ENCODE measurements at regions not wholly inside any gene's neighbourhood (a gene's known extent, or its start where the extent isn't known, plus 50 kb on each side); places are given as distances from the start of the nearest gene placed in this dataset.
"Not testable (repeated sequence)": the region's sequence is repeated elsewhere in the genome, so short reads cannot be mapped to it uniquely, and the experiment has no call there.

DNA sequence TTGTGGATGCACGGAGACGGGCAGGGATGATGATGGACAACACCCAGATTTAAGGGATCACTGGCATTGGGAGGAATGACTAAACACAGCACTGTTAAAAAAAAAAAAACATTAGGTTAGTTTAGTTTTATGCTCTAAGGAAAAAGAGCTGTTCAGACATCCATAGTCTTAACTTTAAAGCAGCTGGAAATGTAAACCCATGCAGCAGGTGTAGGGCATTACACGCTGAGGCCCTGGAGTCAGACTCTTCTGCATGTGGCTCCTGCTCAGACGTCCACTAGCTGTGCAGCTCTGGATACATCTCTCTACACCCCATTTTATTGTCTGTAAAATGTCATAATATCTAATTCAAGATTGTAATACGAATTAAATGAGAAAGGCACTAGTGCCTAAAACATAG, 191.8 kb upstream of the RASGRP1 start:
- in situ Hi-C loops (cut with MboI; ENCODE audit: low sequenced_read_pairs in 4 of 4): no loop called here
- TF ChIP-seq, protein P1, sequence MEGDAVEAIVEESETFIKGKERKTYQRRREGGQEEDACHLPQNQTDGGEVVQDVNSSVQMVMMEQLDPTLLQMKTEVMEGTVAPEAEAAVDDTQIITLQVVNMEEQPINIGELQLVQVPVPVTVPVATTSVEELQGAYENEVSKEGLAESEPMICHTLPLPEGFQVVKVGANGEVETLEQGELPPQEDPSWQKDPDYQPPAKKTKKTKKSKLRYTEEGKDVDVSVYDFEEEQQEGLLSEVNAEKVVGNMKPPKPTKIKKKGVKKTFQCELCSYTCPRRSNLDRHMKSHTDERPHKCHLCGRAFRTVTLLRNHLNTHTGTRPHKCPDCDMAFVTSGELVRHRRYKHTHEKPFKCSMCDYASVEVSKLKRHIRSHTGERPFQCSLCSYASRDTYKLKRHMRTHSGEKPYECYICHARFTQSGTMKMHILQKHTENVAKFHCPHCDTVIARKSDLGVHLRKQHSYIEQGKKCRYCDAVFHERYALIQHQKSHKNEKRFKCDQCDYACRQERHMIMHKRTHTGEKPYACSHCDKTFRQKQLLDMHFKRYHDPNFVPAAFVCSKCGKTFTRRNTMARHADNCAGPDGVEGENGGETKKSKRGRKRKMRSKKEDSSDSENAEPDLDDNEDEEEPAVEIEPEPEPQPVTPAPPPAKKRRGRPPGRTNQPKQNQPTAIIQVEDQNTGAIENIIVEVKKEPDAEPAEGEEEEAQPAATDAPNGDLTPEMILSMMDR (IDR thresholded peaks at IDR 0.05 in 4 of 5, conservative IDR thresholded peaks at IDR 0.05 in 1 of 5): no peak
- no peak for TF ChIP-seq POLR2A (IDR thresholded peaks at IDR 0.05)
- Histone ChIP-seq H3K9me3 (no peaks in the 10 kb centered on the region), H3K4me3 (no peak overlapping the region), H3K4me1 (peaks cover 0 to 3% of the 10 kb centered on the region in 2 donors), H3K27me3 (no peaks in the 10 kb centered on the region), H3K27ac (no peak overlapping the region), H3K36me3 (no peaks in the 10 kb centered on the region)
- intact Hi-C loops (cut with DNase I; ENCODE audit: low total_unique reads): no loop called here
- DNase-seq (no peak), ATAC-seq (no peak)

DNA sequence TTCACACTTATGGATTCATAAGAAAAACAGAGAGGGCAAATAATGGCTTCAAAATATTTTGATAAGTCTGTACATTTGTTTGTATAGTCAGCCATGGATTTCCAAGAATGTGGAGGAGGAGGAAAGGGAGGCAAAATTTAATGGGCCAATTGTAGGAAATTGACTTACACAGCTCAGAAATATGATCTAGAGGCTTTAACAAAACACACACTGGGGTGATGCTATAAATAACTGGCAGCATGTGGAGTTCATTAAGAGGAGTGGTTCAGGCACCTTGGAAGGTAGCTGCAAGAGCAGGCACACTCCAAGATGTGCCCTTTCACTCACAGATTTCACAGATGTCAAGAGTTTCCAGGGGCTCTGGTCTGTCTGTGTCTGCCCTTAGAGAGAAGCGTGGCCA, 193.4 kb upstream of the RASGRP1 start:
- ATAC-seq (no peak), DNase-seq (no peak)
- H3K36me3 ChIP-seq: no peaks in the 10 kb centered on the region
- in situ Hi-C loops (cut with MboI; ENCODE audit: low sequenced_read_pairs in 4 of 4): no loop called here
- H3K4me3 ChIP-seq: no peak overlapping the region
- H3K9me3 ChIP-seq: no peaks in the 10 kb centered on the region
- peaks cover 0 to 3% of the 10 kb centered on the region in 2 donors for H3K4me1 ChIP-seq
- intact Hi-C loops (cut with DNase I; ENCODE audit: low total_unique reads): no loop called here
- no peak for TF ChIP-seq POLR2A (IDR thresholded peaks at IDR 0.05)
- TF ChIP-seq, protein P1 (IDR thresholded peaks at IDR 0.05 in 4 of 5, conservative IDR thresholded peaks at IDR 0.05 in 1 of 5): no peak
- no peak overlapping the region for H3K27ac ChIP-seq
- H3K27me3 ChIP-seq: no peaks in the 10 kb centered on the region

DNA sequence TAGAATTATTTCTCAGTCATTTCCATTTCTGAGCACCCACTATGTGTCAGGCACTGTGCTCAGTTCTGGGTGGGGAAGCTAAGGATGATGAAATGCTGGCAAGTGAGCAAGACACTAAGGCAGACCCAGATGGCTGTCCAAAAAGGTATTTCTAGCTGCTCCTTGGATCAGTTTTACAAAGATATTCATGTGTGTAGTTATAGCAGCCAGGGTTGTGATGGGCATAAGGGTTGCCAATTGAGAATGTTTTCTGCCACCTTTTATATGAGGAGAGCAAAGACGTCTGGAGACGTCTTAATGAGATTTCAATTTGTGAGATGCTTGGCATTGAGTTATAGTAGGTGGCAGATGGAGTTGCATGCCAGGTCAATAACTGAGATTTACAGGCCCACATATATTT, 197.1 kb upstream of the RASGRP1 start:
- peaks cover 0 to 3% of the 10 kb centered on the region in 2 donors for H3K4me1 ChIP-seq
- H3K9me3 ChIP-seq: no peaks in the 10 kb centered on the region
- TF ChIP-seq POLR2A (IDR thresholded peaks at IDR 0.05): no peak
- TF ChIP-seq, protein P1 (IDR thresholded peaks at IDR 0.05 in 4 of 5, conservative IDR thresholded peaks at IDR 0.05 in 1 of 5): no peak
- in situ Hi-C loops (cut with MboI; ENCODE audit: low sequenced_read_pairs in 4 of 4): no loop called here
- no peak overlapping the region for H3K4me3 ChIP-seq
- no peaks in the 10 kb centered on the region for H3K36me3 ChIP-seq
- no peak overlapping the region for H3K27ac ChIP-seq
- ATAC-seq: no peak
- DNase-seq: no peak
- H3K27me3 ChIP-seq: no peaks in the 10 kb centered on the region
- intact Hi-C loops (cut with DNase I; ENCODE audit: low total_unique reads): no loop called here

DNA sequence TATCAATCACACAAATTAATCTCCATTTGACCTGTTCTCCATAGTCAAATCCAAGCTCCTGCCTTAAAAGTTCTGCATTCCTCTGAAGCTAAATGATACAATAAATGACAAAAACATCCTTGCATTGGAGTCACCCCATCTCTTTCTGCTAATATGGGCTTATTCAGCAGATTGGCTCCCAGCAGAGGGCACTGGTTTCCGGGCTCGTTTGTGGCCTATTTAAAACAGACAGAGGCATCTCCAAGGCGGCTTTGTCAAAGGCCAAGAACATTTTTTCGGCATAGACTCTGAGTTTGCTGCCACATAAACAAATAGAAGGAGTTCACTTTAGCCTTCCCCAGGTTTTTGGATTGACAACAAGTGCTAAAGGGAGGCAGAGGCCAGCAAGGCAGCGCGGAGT, 204.4 kb upstream of the RASGRP1 start:
- in situ Hi-C loops (cut with MboI; ENCODE audit: low sequenced_read_pairs in 4 of 4) (no loop called here), intact Hi-C loops (cut with DNase I; ENCODE audit: low total_unique reads) (no loop called here)
- Histone ChIP-seq H3K27ac (no peak overlapping the region), H3K4me3 (no peak overlapping the region), H3K9me3 (no peaks in the 10 kb centered on the region), H3K4me1 (no peaks in the 10 kb centered on the region), H3K36me3 (no peaks in the 10 kb centered on the region), H3K27me3 (no peaks in the 10 kb centered on the region)
- TF ChIP-seq, protein P1 (IDR thresholded peaks at IDR 0.05 in 4 of 5, conservative IDR thresholded peaks at IDR 0.05 in 1 of 5): no peak
- no peak for TF ChIP-seq POLR2A (IDR thresholded peaks at IDR 0.05)
- ATAC-seq (no peak), DNase-seq (no peak)

DNA sequence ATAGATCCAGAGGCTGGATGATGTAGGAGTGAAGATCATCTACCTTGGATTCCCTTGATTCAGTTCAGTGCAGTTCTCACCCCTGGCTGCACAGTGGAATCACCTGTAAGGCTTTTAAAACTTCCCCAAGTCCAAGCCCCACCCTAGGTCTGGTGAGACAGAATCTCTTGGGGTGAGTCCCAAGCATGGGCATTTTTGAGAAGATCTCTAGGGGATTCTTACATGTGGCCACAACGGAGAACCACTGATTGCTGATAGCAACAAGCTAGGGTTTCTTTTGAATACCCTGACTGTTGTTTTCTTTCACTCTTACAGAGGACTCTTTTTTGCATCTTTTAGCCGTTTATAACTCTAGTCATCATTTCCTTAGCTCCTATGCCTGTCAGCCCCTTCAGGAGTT, 204.9 kb upstream of the RASGRP1 start:
- Histone ChIP-seq H3K4me3 (no peak overlapping the region), H3K36me3 (no peaks in the 10 kb centered on the region), H3K9me3 (no peaks in the 10 kb centered on the region), H3K27ac (no peak overlapping the region), H3K4me1 (no peaks in the 10 kb centered on the region), H3K27me3 (no peaks in the 10 kb centered on the region)
- TF ChIP-seq, protein P1 (IDR thresholded peaks at IDR 0.05 in 4 of 5, conservative IDR thresholded peaks at IDR 0.05 in 1 of 5): no peak
- no peak for TF ChIP-seq POLR2A (IDR thresholded peaks at IDR 0.05)
- no peak for ATAC-seq
- no peak for DNase-seq
- intact Hi-C loops (cut with DNase I; ENCODE audit: low total_unique reads): no loop called here
- in situ Hi-C loops (cut with MboI; ENCODE audit: low sequenced_read_pairs in 4 of 4): no loop called here

DNA sequence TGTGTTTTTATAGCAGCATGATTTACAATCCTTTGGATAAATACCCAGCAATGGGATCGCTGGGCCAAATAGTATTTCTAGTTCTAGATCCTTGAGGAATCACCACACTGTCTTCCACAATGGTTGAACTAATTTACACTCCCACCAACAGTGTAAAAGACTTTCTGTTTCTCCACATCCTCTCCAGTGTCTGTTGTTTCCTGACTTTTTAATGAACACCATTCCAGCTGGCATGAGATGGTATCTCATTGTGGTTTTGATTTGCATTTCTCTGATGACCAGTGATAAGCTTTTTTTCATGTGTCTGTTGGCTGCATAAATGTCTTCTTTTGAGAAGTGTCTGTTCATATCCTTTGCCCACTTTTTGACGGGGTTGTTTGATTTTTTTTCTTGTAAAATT, 209.5 kb upstream of the RASGRP1 start:
- H3K27me3 ChIP-seq; H3K4me1 ChIP-seq; in situ Hi-C loops (cut with MboI; ENCODE audit: low sequenced_read_pairs in 4 of 4); ATAC-seq; H3K27ac ChIP-seq; DNase-seq; H3K36me3 ChIP-seq; H3K9me3 ChIP-seq; H3K4me3 ChIP-seq; intact Hi-C loops (cut with DNase I; ENCODE audit: low total_unique reads): not testable (repeated sequence)
